ENCODE measurements at regions not wholly inside any gene's neighbourhood (a gene's known extent, or its start where the extent isn't known, plus 50 kb on each side); places are given as distances from the start of the nearest gene placed in this dataset.

GRCh38 chr6:67880939-67881705 lies 754.0 kb upstream of the ADGRB3 start (continued):
- TF ChIP-seq ARID3B (CRISPR knock-in tag; IDR thresholded peaks at IDR 0.05; ENCODE audit: borderline replicate concordance) (no peak), ZNF124 (CRISPR knock-in tag; IDR thresholded peaks at IDR 0.05) (no peak), MAFK (IDR thresholded peaks at IDR 0.05; ENCODE audit: low read length) (no peak), PTRF (tag; IDR thresholded peaks at IDR 0.05) (no peak), EZH2 (IDR thresholded peaks at IDR 0.05; ENCODE audit: borderline replicate concordance, low read depth, low read length) (no peak), EP400 (IDR thresholded peaks at IDR 0.05) (no peak), ZNF57 (CRISPR knock-in tag; IDR thresholded peaks at IDR 0.05) (no peak), ZNF551 (CRISPR knock-in tag; IDR thresholded peaks at IDR 0.05) (peak; percentile 61; the same call in 1 of the 2 replicates), IRF9 (tag; IDR thresholded peaks at IDR 0.05) (no peak), BACH1 (tag; IDR thresholded peaks at IDR 0.05) (peak; percentile 47; the same call in 1 of the 2 replicates), FOS (IDR thresholded peaks at IDR 0.05; ENCODE audit: extremely low read depth, insufficient read length) (no peak), TARDBP (IDR thresholded peaks at IDR 0.05) (no peak), MBD1 (CRISPR knock-in tag; IDR thresholded peaks at IDR 0.05) (no peak), ZBTB8A (IDR thresholded peaks at IDR 0.05; ENCODE audit: partially characterized antibody) (no peak), ZNF707 (CRISPR knock-in tag; conservative IDR thresholded peaks at IDR 0.05) (no peak), SMARCA5 (IDR thresholded peaks at IDR 0.05) (no peak), ZNF668 (CRISPR knock-in tag; IDR thresholded peaks at IDR 0.05) (no peak), CTCFL (IDR thresholded peaks at IDR 0.05; ENCODE audit: borderline replicate concordance, insufficient read depth, low read depth, low read length, poor library complexity, severe bottlenecking) (no peak), ZNF444 (CRISPR knock-in tag; IDR thresholded peaks at IDR 0.05) (0 out of 2 replicates have a peak, but pooled peaks have one; percentile 48), CHD4 (IDR thresholded peaks at IDR 0.05; ENCODE audit: insufficient read depth, insufficient replicate concordance, low read depth, low read length, poor library complexity, severe bottlenecking) (no peak), DLX4 (CRISPR knock-in tag; IDR thresholded peaks at IDR 0.05) (no peak), KLF1 (tag; IDR thresholded peaks at IDR 0.05) (0 out of 2 replicates have a peak, but pooled peaks have one; percentile 46), ZNF586 (CRISPR knock-in tag; conservative IDR thresholded peaks at IDR 0.05) (no peak)

All from K562 (cell line).